Neural progenitor cell (in vitro differentiated cells): ENCODE measurements at regions not wholly inside any gene's neighbourhood (a gene's known extent, or its start where the extent isn't known, plus 50 kb on each side); places are given as distances from the start of the nearest gene placed in this dataset.

Experiments used
- DNase-seq: peaks from one replicate; pipeline ENCODE4 v3.0.0-alpha.2; 2016; ENCODE audit warnings: low spot score
- H2AFZ ChIP-seq: fragments of 200-600 bp; sonication (generic); replicated peaks from 2 replicates; pipeline ENCODE4 v1.6.1; 2016; ENCODE audit warnings: antibody characterized with exemption
- H3F3A ChIP-seq: fragments of 200-600 bp; sonication (generic); 2 replicates; pipeline ENCODE4 v1.6.1; 2016; ENCODE audit warnings: antibody characterized with exemption, low read depth
- H3K27ac ChIP-seq: fragments of 200-600 bp; sonication (generic); 2 replicates; pipeline ENCODE4 v1.5.1; 2016; ENCODE audit warnings: mild to moderate bottlenecking
- H3K27me3 ChIP-seq: fragments of 200-600 bp; sonication (generic); 2 replicates; pipeline ENCODE4 v1.6.1; 2016; ENCODE audit warnings: mild to moderate bottlenecking, moderate library complexity
- H3K36me3 ChIP-seq: fragments of 200-600 bp; sonication (generic); 2 replicates; pipeline ENCODE4 v1.5.1; 2016
- H3K4me1 ChIP-seq: fragments of 200-600 bp; sonication (generic); 2 replicates; pipeline ENCODE4 v1.6.1; 2016; ENCODE audit warnings: mixed run types
- H3K4me2 ChIP-seq: fragments of 200-600 bp; sonication (generic); 2 replicates; pipeline ENCODE4 v1.6.1; 2016
- H3K4me3 ChIP-seq: fragments of 200-600 bp; sonication (generic); 2 replicates; pipeline ENCODE4 v1.5.1; 2016
- H3K79me2 ChIP-seq: fragments of 200-600 bp; sonication (generic); 2 replicates; pipeline ENCODE4 v1.6.1; 2016; ENCODE audit warnings: low read depth
- H3K9ac ChIP-seq: fragments of 200-600 bp; sonication (generic); 2 replicates; pipeline ENCODE4 v1.6.1; 2016
- H3K9me3 ChIP-seq: fragments of 200-600 bp; sonication (generic); 2 replicates; pipeline ENCODE4 v1.5.1; 2016; ENCODE audit warnings: low read depth
- H4K20me1 ChIP-seq: fragments of 200-600 bp; sonication (generic); 2 replicates; pipeline ENCODE4 v1.6.1; 2016; ENCODE audit warnings: low read depth
- H3K27ac Mint-ChIP-seq: 3 replicates; pipeline ENCODE4 v1.8.0; 2021; ENCODE audit warnings: mixed read lengths
- H3K27me3 Mint-ChIP-seq: 2 replicates; pipeline ENCODE4 v1.8.0; 2022; ENCODE audit warnings: low read depth, mild to moderate bottlenecking, inconsistent platforms, moderate library complexity, mixed read lengths; ENCODE audit not compliant: insufficient read depth
- H3K36me3 Mint-ChIP-seq: 3 replicates; pipeline ENCODE4 v1.8.0; 2021; ENCODE audit warnings: mixed read lengths
- H3K4me1 Mint-ChIP-seq: 3 replicates; pipeline ENCODE4 v1.8.0; 2021; ENCODE audit warnings: mixed read lengths
- H3K4me3 Mint-ChIP-seq: 3 replicates; pipeline ENCODE4 v1.8.0; 2021; ENCODE audit warnings: mild to moderate bottlenecking, moderate library complexity, mixed read lengths
- H3K9me3 Mint-ChIP-seq: 3 replicates; pipeline ENCODE4 v1.8.0; 2020; ENCODE audit warnings: mixed read lengths
- CTCF ChIP-seq: fragments of 200-600 bp; sonication (generic); IDR thresholded peaks from 2 replicates; pipeline ENCODE4 v1.5.1; 2017; ENCODE audit warnings: antibody characterized with exemption, mild to moderate bottlenecking
- EZH2 ChIP-seq: fragments of 200-600 bp; sonication (generic); IDR thresholded peaks from 2 replicates; pipeline ENCODE4 v1.6.1; 2017; ENCODE audit warnings: antibody characterized with exemption, mild to moderate bottlenecking, moderate library complexity
- EZH2phosphoT487 ChIP-seq: fragments of 200-600 bp; sonication (generic); IDR thresholded peaks from 2 replicates; pipeline ENCODE4 v1.6.1; 2017; ENCODE audit warnings: antibody characterized with exemption

GRCh38 chr18:10197097-10197496 is 257.3 kb upstream of the APCDD1 start:
- H3K9ac ChIP-seq = no peak overlapping the region
- H3K36me3 ChIP-seq = no peaks in the 10 kb centered on the region
- H3K27me3 ChIP-seq = peaks cover 57% of the 10 kb centered on the region
- H3K79me2 ChIP-seq = no peaks in the 10 kb centered on the region
- Mint-ChIP-seq H3K27ac (no peak overlapping the region), H3K4me1 (peaks cover 23% of the 10 kb centered on the region), H3K4me3 (no peak overlapping the region), H3K36me3 (peaks cover 4% of the 10 kb centered on the region), H3K9me3 (peaks cover 24% of the 10 kb centered on the region), H3K27me3 (peaks cover 19% of the 10 kb centered on the region)
- no peak overlapping the region for H3K4me3 ChIP-seq
- no peaks in the 10 kb centered on the region for H3F3A ChIP-seq
- TF ChIP-seq EZH2phosphoT487 (no peak), CTCF (no peak), EZH2 (no peak)
- no peak overlapping the region for H2AFZ ChIP-seq
- H4K20me1 ChIP-seq = peaks cover 13% of the 10 kb centered on the region
- no peak for DNase-seq
- no peak overlapping the region for H3K27ac ChIP-seq
- H3K4me2 ChIP-seq = no peak overlapping the region
- H3K9me3 ChIP-seq = no peaks in the 10 kb centered on the region
- H3K4me1 ChIP-seq = peaks cover 5% of the 10 kb centered on the region

GRCh38 chr18:10201226-10201625 is 253.2 kb upstream of the APCDD1 start:
- Mint-ChIP-seq H3K27me3 (peaks cover 20% of the 10 kb centered on the region), H3K27ac (no peak overlapping the region), H3K9me3 (peaks cover 16% of the 10 kb centered on the region), H3K4me3 (no peak overlapping the region), H3K36me3 (peaks cover 4% of the 10 kb centered on the region), H3K4me1 (peaks cover 49% of the 10 kb centered on the region)
- Histone ChIP-seq H3K9me3 (no peaks in the 10 kb centered on the region), H3K4me3 (no peak overlapping the region), H3K79me2 (no peaks in the 10 kb centered on the region), H3K27me3 (peaks cover 93% of the 10 kb centered on the region), H3K36me3 (no peaks in the 10 kb centered on the region), H3K27ac (no peak overlapping the region), H3F3A (peaks cover 8% of the 10 kb centered on the region), H4K20me1 (peaks cover 26% of the 10 kb centered on the region), H3K4me2 (no peak overlapping the region), H3K9ac (no peak overlapping the region), H2AFZ (no peak overlapping the region), H3K4me1 (peaks cover 17% of the 10 kb centered on the region)
- no peak for TF ChIP-seq EZH2phosphoT487
- no peak for TF ChIP-seq EZH2
- no peak for TF ChIP-seq CTCF
- DNase-seq = no peak

GRCh38 chr18:10201659-10202058 is 252.8 kb upstream of the APCDD1 start:
- no peak overlapping the region for H3K4me3 ChIP-seq
- no peak overlapping the region for H3K4me2 ChIP-seq
- TF ChIP-seq CTCF (no peak), EZH2phosphoT487 (no peak), EZH2 (no peak)
- no peak overlapping the region for H3K4me3 Mint-ChIP-seq
- peaks cover 4% of the 10 kb centered on the region for H3K36me3 Mint-ChIP-seq
- peaks cover 19% of the 10 kb centered on the region for H3K27me3 Mint-ChIP-seq
- no peak for DNase-seq
- H3K9me3 Mint-ChIP-seq = peaks cover 18% of the 10 kb centered on the region
- H3K9ac ChIP-seq = no peak overlapping the region
- peaks cover 17% of the 10 kb centered on the region for H3K4me1 ChIP-seq
- H3F3A ChIP-seq = peaks cover 8% of the 10 kb centered on the region
- H3K4me1 Mint-ChIP-seq = peaks cover 52% of the 10 kb centered on the region
- no peak overlapping the region for H2AFZ ChIP-seq
- no peaks in the 10 kb centered on the region for H3K36me3 ChIP-seq
- H3K9me3 ChIP-seq = no peaks in the 10 kb centered on the region
- peak overlapping the region; percentile 16 for H3K27ac Mint-ChIP-seq
- no peaks in the 10 kb centered on the region for H3K79me2 ChIP-seq
- H4K20me1 ChIP-seq = peaks cover 26% of the 10 kb centered on the region
- H3K27ac ChIP-seq = no peak overlapping the region
- H3K27me3 ChIP-seq = peaks cover 97% of the 10 kb centered on the region
